GM12878 (cell line): ENCODE measurements at regions not wholly inside any gene's neighbourhood (a gene's known extent, or its start where the extent isn't known, plus 50 kb on each side); places are given as distances from the start of the nearest gene placed in this dataset.

ENCODE experiments used
- BCLAF1 ChIP-seq: fragments of 450-650 bp; IDR thresholded peaks from 2 replicates; pipeline ENCODE4 v1.6.1; 2017; ENCODE audit warnings: antibody characterized with exemption, mild to moderate bottlenecking, moderate library complexity
- CBX3 ChIP-seq: fragments of 200-600 bp; sonication (generic); IDR thresholded peaks from 2 replicates; pipeline ENCODE4 v1.6.1; 2016; ENCODE audit warnings: low read depth, borderline replicate concordance
- ETV6 ChIP-seq, 2 experiments: fragments of 450-650 bp in 1 of 2; IDR thresholded peaks in 1 of 2; conservative IDR thresholded peaks in 1 of 2; 2 replicates each; pipeline ENCODE4 v1.6.1; 2014; ENCODE audit warnings: antibody characterized with exemption in 1 of 2, borderline replicate concordance in 1 of 2, low read depth in 1 of 2, mild to moderate bottlenecking in 1 of 2, moderate library complexity in 1 of 2
- FOXM1 ChIP-seq: IDR thresholded peaks from 2 replicates; pipeline ENCODE4 v1.6.1; 2012; ENCODE audit warnings: low read depth, mild to moderate bottlenecking, inconsistent platforms, low read length, moderate library complexity
- NR2C2 ChIP-seq: IDR thresholded peaks from 2 replicates; pipeline ENCODE4 v1.6.1; 2011; ENCODE audit warnings: borderline replicate concordance, low read depth; ENCODE audit not compliant: control insufficient read depth, insufficient read length
- POLR2A ChIP-seq: IDR thresholded peaks from 2 replicates; pipeline ENCODE4 v1.6.1; 2011; ENCODE audit warnings: low read depth, mild to moderate bottlenecking, low read length
- POLR2AphosphoS5 ChIP-seq: IDR thresholded peaks from 2 replicates; pipeline ENCODE4 v1.6.1; 2011; ENCODE audit warnings: mild to moderate bottlenecking, low read length, inconsistent platforms
- RCOR1 ChIP-seq: conservative IDR thresholded peaks from 2 replicates; pipeline ENCODE4 v1.6.1; 2012; ENCODE audit warnings: low read depth, low read length, improper control_type of control experiment
- RFX5 ChIP-seq: IDR thresholded peaks from 2 replicates; pipeline ENCODE4 v1.6.1; 2011; ENCODE audit warnings: low read depth, low read length, improper control_type of control experiment
- SMC3 ChIP-seq: IDR thresholded peaks from 2 replicates; pipeline ENCODE4 v1.6.1; 2011; ENCODE audit warnings: low read length, improper control_type of control experiment, borderline replicate concordance
- TCF12 ChIP-seq: IDR thresholded peaks from 2 replicates; pipeline ENCODE4 v1.6.1; 2011; ENCODE audit warnings: low read depth, mild to moderate bottlenecking, low read length
- ZNF274 ChIP-seq: IDR thresholded peaks from one replicate; pipeline ENCODE4 v1.8.0; 2011; ENCODE audit not compliant: insufficient read length, insufficient read depth
- TF ChIP-seq, protein P1 (sequence below), 3 experiments: IDR thresholded peaks in 2 of 3; conservative IDR thresholded peaks in 1 of 3; 2 replicates each; pipeline ENCODE4 v1.5.1; 2011; ENCODE audit warnings: low read depth in 3 of 3, low read length in 3 of 3, mild to moderate bottlenecking in 3 of 3, control low read depth in 2 of 3, moderate library complexity in 2 of 3, inconsistent platforms in 1 of 3, mixed read lengths in 1 of 3; ENCODE audit not compliant: control insufficient read depth in 2 of 3, insufficient read depth in 1 of 3; ENCODE audit errors: extremely low read depth in 1 of 3

DNA sequence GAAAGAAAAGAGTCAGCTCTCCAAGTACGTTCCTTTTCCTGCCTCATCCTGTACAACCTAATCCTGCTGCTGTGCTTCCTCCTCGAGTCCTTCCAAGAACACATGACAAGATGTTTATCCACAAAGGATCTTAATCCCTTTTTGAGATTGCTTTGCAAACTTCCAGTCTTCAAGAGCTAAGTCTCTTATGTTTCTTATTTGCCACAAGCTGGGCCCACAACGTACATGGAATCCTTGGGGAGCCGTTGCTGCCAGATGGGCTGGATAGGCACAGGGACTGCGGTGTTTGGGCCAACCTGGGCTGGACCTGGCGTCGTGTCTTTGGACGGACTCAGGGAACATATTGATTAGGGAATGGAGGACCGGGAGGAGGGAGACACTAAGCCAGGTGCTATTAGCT is 79.7 kb upstream of the AFDN start:
- TF ChIP-seq, protein P1, sequence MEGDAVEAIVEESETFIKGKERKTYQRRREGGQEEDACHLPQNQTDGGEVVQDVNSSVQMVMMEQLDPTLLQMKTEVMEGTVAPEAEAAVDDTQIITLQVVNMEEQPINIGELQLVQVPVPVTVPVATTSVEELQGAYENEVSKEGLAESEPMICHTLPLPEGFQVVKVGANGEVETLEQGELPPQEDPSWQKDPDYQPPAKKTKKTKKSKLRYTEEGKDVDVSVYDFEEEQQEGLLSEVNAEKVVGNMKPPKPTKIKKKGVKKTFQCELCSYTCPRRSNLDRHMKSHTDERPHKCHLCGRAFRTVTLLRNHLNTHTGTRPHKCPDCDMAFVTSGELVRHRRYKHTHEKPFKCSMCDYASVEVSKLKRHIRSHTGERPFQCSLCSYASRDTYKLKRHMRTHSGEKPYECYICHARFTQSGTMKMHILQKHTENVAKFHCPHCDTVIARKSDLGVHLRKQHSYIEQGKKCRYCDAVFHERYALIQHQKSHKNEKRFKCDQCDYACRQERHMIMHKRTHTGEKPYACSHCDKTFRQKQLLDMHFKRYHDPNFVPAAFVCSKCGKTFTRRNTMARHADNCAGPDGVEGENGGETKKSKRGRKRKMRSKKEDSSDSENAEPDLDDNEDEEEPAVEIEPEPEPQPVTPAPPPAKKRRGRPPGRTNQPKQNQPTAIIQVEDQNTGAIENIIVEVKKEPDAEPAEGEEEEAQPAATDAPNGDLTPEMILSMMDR (IDR thresholded peaks at IDR 0.05 in 2 of 3, conservative IDR thresholded peaks at IDR 0.05 in 1 of 3; ENCODE audit: control insufficient read depth in 2 of 3, extremely low read depth in 1 of 3, insufficient read depth in 1 of 3, low read depth in 3 of 3, low read length in 3 of 3), result no peak
- TF ChIP-seq POLR2AphosphoS5 (no peak), TCF12 (no peak), RFX5 (no peak), POLR2A (no peak), CBX3 (no peak), SMC3 (no peak), NR2C2 (no peak), BCLAF1 (no peak), RCOR1 (no peak), FOXM1 (no peak), ZNF274 (no peak), ETV6 (conservative IDR thresholded peaks at IDR 0.05 in 1 of 2, IDR thresholded peaks at IDR 0.05 in 1 of 2; ENCODE audit: borderline replicate concordance in 1 of 2, low read depth in 1 of 2) (no peak)
